CD8-positive, alpha-beta memory T cell (primary cell): ENCODE measurements at regions not wholly inside any gene's neighbourhood (a gene's known extent, or its start where the extent isn't known, plus 50 kb on each side); places are given as distances from the start of the nearest gene placed in this dataset.
"Not testable (repeated sequence)": the region's sequence is repeated elsewhere in the genome, so short reads cannot be mapped to it uniquely, and the experiment has no call there.

Experiments used
- CTCF ChIA-PET: fragments of 350-600 bp; sonication (Branson Sonifier 250); formaldehyde crosslinking; loops from one replicate; lab custom pipeline; 2021; ENCODE audit warnings: antibody characterized with exemption; lab: Charles Lee
- POLR2A ChIA-PET: fragments of 350-600 bp; sonication (Branson Sonifier 250); formaldehyde crosslinking; loops from one replicate; lab custom pipeline; 2021; ENCODE audit warnings: antibody characterized with exemption; lab: Charles Lee
- DNase-seq, 5 donors: peaks; one replicate each; pipeline versions ENCODE4 v3.0.0 to v3.0.0-alpha.2; 2020 to 2022; ENCODE audit warnings: mixed read lengths in 1 of 5
- H3K27ac ChIP-seq: one replicate; pipeline ENCODE4 v1.7.0; 2013; ENCODE audit warnings: low read depth, mild to moderate bottlenecking, low read length, moderate library complexity
- H3K27me3 ChIP-seq: 2 replicates; pipeline ENCODE4 v1.7.0; 2013; ENCODE audit warnings: low read length, mild to moderate bottlenecking; ENCODE audit not compliant: insufficient read depth, poor library complexity, severe bottlenecking
- H3K36me3 ChIP-seq: 2 replicates; pipeline ENCODE4 v1.7.0; 2013; ENCODE audit warnings: mild to moderate bottlenecking, low read length, moderate library complexity; ENCODE audit not compliant: insufficient read depth
- H3K4me1 ChIP-seq: 2 replicates; pipeline ENCODE4 v1.7.0; 2013; ENCODE audit warnings: mild to moderate bottlenecking, low read length, moderate library complexity; ENCODE audit not compliant: insufficient read depth
- H3K4me3 ChIP-seq: 2 replicates; pipeline ENCODE4 v1.7.0; 2013; ENCODE audit warnings: mild to moderate bottlenecking, low read length
- H3K9me3 ChIP-seq: 2 replicates; pipeline ENCODE4 v1.7.0; 2013; ENCODE audit warnings: mild to moderate bottlenecking, low read length
- H3K27ac Mint-ChIP-seq, 8 donors: one replicate each; pipeline ENCODE4 v1.8.0; 2020 to 2021; ENCODE audit warnings: mixed read lengths in 8 of 8, mild to moderate bottlenecking in 6 of 8, inconsistent platforms in 3 of 8, moderate library complexity in 3 of 8
- H3K27me3 Mint-ChIP-seq, 2 donors: one replicate each; pipeline ENCODE4 v1.8.0; 2020 to 2021; ENCODE audit warnings: mixed read lengths in 2 of 2, mild to moderate bottlenecking in 1 of 2, moderate library complexity in 1 of 2
- H3K36me3 Mint-ChIP-seq, 3 donors: one replicate each; pipeline ENCODE4 v1.8.0; 2020 to 2021; ENCODE audit warnings: mixed read lengths in 3 of 3, inconsistent platforms in 1 of 3, mild to moderate bottlenecking in 1 of 3
- H3K4me1 Mint-ChIP-seq, 3 donors: one replicate each; pipeline ENCODE4 v1.8.0; 2020 to 2021; ENCODE audit warnings: mixed read lengths in 3 of 3, inconsistent platforms in 1 of 3, mild to moderate bottlenecking in 1 of 3
- H3K4me3 Mint-ChIP-seq, 7 donors: one replicate each; pipeline ENCODE4 v1.8.0; 2020 to 2021; ENCODE audit warnings: mixed read lengths in 7 of 7, mild to moderate bottlenecking in 6 of 7, moderate library complexity in 4 of 7, inconsistent platforms in 2 of 7
- H3K9me3 Mint-ChIP-seq, 5 donors: one replicate each; pipeline ENCODE4 v1.8.0; 2020 to 2022; ENCODE audit warnings: mixed read lengths in 5 of 5, mild to moderate bottlenecking in 3 of 5, moderate library complexity in 2 of 5, inconsistent platforms in 1 of 5

DNA sequence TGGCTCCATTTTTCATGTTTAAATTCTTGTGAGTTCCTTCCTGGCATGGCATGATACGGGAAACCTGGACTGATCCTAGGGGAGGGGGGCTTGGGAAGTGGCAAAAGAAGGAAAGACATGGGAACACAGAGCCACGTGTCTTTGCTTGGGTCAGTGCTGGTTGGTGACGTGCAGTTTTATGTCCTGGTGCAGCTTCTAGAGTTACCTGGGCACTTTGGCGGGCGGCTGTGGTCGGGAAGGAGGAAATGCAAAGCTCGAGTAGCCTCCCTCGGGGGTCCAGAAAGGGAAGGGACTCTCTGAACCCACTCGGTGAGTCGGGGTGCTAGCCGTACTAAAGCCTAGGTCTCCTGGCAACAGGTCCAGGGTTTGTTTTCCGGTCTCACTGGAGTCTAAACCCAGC lies 94.6 kb downstream of the APOB start:
- POLR2A ChIA-PET = no interaction called here

DNA sequence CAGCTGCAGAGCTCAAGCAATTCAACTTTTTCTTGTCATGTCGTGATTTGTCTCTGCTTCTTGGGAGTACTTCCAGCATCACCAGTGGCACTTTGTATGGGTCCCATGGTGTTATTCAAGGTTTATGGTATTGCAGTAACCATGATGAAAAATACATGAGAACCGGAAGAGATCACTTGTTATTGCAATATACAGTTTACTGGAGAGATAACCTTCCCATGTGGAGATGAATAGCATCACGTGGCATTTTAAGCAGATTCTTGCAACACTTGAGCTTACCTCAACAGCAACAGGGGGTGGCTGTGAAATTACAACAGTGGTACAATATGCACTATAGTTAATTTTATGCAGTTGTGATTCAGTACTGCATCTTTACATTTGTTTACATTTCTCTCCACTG lies 97.4 kb downstream of the APOB start:
- CTCF ChIA-PET = no interaction called here
- Mint-ChIP-seq H3K9me3 (no peaks in the 10 kb centered on the region), H3K27ac (no peak overlapping the region)

More for the DNA sequence above, 94.6 kb downstream of the APOB start:
- no peak overlapping the region for H3K27ac ChIP-seq
- H3K4me1 ChIP-seq = no peaks in the 10 kb centered on the region
- Mint-ChIP-seq H3K27ac (no peak overlapping the region), H3K4me3 (no peak overlapping the region), H3K9me3 (no peaks in the 10 kb centered on the region), H3K36me3 (no peaks in the 10 kb centered on the region), H3K27me3 (peaks cover 11 to 12% of the 10 kb centered on the region in 2 donors), H3K4me1 (no peaks in the 10 kb centered on the region)
- DNase-seq = no peak
- no peaks in the 10 kb centered on the region for H3K27me3 ChIP-seq
- no peaks in the 10 kb centered on the region for H3K36me3 ChIP-seq
- H3K9me3 ChIP-seq = no peaks in the 10 kb centered on the region
- H3K4me3 ChIP-seq = no peak overlapping the region
- CTCF ChIA-PET = interaction anchor here (1.8 kb wide), 1 partner anchor 14 kb away, joined by 4 read pairs; no protein-coding TSS in a partner anchor

DNA sequence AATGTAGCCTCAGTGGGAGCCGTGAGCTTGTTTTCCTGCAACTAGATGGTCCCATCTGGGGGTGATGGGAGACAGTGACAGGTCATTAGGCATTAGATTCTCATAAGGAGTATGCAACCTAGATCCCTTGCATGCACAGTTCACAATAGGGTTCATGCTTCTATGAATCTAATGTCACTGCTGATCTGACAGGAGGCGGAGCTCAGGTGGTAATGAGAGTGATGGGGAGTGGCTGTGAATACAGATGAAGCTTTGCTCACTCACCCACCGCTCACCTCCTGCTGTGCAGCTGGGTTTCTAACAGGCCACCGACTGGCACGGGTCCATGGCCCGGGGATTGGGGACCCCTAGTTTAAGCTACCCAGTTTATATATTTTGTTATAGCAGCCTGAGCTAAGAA lies 100.2 kb downstream of the APOB start:
- not testable (repeated sequence) for H3K9me3 Mint-ChIP-seq, H3K4me1 ChIP-seq, H3K36me3 Mint-ChIP-seq

More for the DNA sequence above, 97.4 kb downstream of the APOB start:
- Mint-ChIP-seq H3K4me3 (no peak overlapping the region), H3K36me3 (no peaks in the 10 kb centered on the region), H3K27me3 (peaks cover 8 to 21% of the 10 kb centered on the region in 2 donors), H3K4me1 (no peaks in the 10 kb centered on the region)
- H3K9me3 ChIP-seq = no peaks in the 10 kb centered on the region
- H3K27ac ChIP-seq = no peak overlapping the region
- no peaks in the 10 kb centered on the region for H3K4me1 ChIP-seq
- H3K4me3 ChIP-seq = no peak overlapping the region
- DNase-seq = no peak
- POLR2A ChIA-PET = no interaction called here
- no peaks in the 10 kb centered on the region for H3K36me3 ChIP-seq
- no peaks in the 10 kb centered on the region for H3K27me3 ChIP-seq

DNA sequence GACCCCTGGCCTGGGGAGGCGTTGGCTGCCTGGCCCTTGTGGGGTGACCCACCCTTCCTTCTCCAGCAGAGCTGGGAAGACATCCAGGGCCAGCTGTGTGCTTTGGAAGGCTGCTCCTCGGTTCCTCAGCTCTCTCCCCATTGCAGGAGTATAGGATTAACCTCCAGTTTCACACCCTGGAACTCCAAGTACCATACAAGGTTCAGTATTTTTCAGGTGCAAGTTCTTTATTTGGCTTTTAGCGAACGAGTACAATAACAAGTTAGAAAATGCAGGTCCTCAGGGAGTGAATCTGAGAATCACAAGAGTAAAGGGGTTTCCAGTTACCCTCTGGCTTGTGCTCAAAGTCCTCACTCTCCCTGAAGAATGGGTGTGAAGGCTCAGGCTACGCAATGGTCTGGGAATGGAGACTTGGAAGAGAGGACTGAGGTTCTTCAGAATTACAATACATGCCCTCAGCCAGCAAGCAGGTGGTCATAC lies 101.2 kb downstream of the APOB start:
- Histone ChIP-seq H3K4me3 (no peak overlapping the region), H3K9me3 (no peaks in the 10 kb centered on the region), H3K27me3 (no peaks in the 10 kb centered on the region), H3K27ac (no peak overlapping the region), H3K36me3 (no peaks in the 10 kb centered on the region), H3K4me1 (no peaks in the 10 kb centered on the region)
- DNase-seq = no peak
- ChIA-PET POLR2A (interaction anchor here (0.6 kb wide), 1 partner anchor 259 kb away, joined by 4 read pairs; no protein-coding TSS in a partner anchor), CTCF (no interaction called here)
- Mint-ChIP-seq H3K4me1 (no peaks in the 10 kb centered on the region), H3K9me3 (no peaks in the 10 kb centered on the region), H3K4me3 (no peak overlapping the region), H3K27me3 (peaks cover 6 to 27% of the 10 kb centered on the region in 2 donors), H3K36me3 (no peaks in the 10 kb centered on the region), H3K27ac (no peak overlapping the region)

More for the DNA sequence above, 100.2 kb downstream of the APOB start:
- H3K27ac Mint-ChIP-seq, H3K27me3 ChIP-seq, H3K4me1 Mint-ChIP-seq, H3K4me3 ChIP-seq, H3K27ac ChIP-seq, H3K4me3 Mint-ChIP-seq, POLR2A ChIA-PET, H3K36me3 ChIP-seq, H3K9me3 ChIP-seq, CTCF ChIA-PET, DNase-seq: not testable (repeated sequence)
- peaks cover 6 to 26% of the 10 kb centered on the region in 2 donors for H3K27me3 Mint-ChIP-seq

DNA sequence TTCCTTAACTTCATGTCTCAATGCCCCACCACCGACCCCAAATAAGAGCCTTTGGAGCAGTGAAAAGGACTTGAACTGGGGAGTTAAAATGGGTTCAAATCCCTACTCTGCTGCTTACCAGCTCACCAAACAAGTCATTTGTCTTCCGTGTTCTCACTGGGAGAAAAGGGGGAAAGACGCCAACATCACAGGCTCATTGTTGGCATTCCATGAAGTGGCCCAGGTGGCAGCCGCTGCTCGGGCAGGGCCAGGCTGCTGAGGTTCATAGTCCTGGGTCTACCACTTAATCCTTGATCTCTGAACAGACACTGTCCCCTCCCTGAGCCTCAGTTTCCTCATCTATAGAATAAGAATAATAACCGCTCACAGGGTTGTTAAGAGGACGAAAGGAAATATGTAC lies 103.0 kb downstream of the APOB start:
- Histone ChIP-seq H3K27ac (no peak overlapping the region), H3K4me3 (no peak overlapping the region), H3K9me3 (no peaks in the 10 kb centered on the region), H3K4me1 (no peaks in the 10 kb centered on the region), H3K27me3 (no peaks in the 10 kb centered on the region), H3K36me3 (no peaks in the 10 kb centered on the region)
- no peaks in the 10 kb centered on the region for H3K4me1 Mint-ChIP-seq
- DNase-seq = no peak
- no peaks in the 10 kb centered on the region for H3K9me3 Mint-ChIP-seq
- no peaks in the 10 kb centered on the region for H3K36me3 Mint-ChIP-seq
- H3K27me3 Mint-ChIP-seq = peaks cover 6 to 38% of the 10 kb centered on the region in 2 donors
- CTCF ChIA-PET = interaction anchor here (0.8 to 0.9 kb wide), 2 partner anchors 12 to 15 kb away, joined by 3 read pairs; no protein-coding TSS in a partner anchor
- POLR2A ChIA-PET = no interaction called here
- no peak overlapping the region for H3K27ac Mint-ChIP-seq
- no peak overlapping the region for H3K4me3 Mint-ChIP-seq

DNA sequence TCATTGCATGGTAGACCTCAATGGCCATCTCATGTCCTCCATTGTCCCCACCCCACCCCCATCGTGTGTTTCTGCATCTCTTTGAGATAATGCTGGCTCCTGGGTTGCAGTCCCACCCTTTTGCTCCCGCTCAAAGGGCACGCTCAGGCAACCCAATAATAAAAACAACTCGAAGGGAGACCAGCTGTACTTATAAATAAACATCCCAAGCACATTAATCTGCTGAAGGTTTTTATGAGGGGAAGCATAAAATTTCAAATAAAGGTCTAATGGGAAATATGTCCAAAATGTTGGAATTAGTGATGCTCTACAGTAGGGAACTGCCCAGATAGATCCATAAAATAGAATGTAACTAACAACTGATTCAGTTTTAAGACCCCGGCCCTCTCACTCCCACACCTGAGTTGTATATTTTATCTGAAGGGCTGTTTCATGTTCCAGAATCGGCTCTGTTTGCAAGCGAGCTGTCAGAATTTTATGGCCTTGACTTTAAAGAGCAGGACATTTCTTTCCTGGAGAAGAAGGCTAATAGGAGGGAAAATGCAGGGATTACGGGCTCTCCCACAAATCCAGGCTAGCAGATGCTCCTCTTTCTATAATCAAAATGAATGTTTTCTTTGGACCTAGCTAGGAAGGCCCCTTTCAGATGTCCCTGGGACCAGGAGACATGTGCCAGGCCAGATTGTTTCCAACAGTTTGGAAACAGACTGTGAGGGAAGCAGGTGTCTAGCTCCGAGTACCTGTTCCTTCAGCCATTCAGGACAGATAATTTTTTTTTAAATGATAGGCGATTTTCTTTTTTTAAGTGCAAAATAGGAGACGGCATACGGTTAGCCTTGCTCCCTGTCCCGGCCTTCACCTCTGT lies 103.7 kb downstream of the APOB start:
- DNase-seq = no peak
- Histone ChIP-seq H3K9me3 (no peaks in the 10 kb centered on the region), H3K36me3 (no peaks in the 10 kb centered on the region), H3K27me3 (no peaks in the 10 kb centered on the region), H3K4me3 (no peak overlapping the region), H3K4me1 (no peaks in the 10 kb centered on the region), H3K27ac (no peak overlapping the region)
- ChIA-PET POLR2A (no interaction called here), CTCF (interaction anchor here (0.8 to 0.9 kb wide), 2 partner anchors 12 to 16 kb away, joined by 3 read pairs; no protein-coding TSS in a partner anchor)
- H3K36me3 Mint-ChIP-seq = no peaks in the 10 kb centered on the region
- peaks cover 4 to 38% of the 10 kb centered on the region in 2 donors for H3K27me3 Mint-ChIP-seq
- H3K4me3 Mint-ChIP-seq = no peak overlapping the region
- no peaks in the 10 kb centered on the region for H3K9me3 Mint-ChIP-seq
- H3K4me1 Mint-ChIP-seq = no peaks in the 10 kb centered on the region
- H3K27ac Mint-ChIP-seq = no peak overlapping the region

DNA sequence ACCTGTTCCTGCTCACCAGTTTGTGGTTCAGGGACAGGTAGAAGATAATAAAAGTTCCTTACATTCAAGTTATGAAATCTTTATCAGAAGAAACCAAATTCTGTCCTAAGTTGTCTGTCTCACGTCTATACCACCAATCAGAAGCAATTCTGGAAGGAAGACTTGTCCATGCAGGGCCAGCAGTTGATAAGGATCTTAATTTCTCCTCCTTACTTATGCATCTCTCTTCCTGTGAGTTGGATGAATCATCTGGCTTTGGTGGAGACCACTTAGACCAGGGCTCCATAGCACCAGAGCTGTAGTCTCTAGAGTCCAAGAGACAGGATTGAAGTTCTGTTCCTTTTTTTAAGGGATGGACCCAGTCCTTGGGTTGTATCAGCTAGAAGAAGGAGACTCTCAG lies 106.5 kb downstream of the APOB start:
- no peaks in the 10 kb centered on the region for H3K4me1 ChIP-seq
- ChIA-PET CTCF (interaction anchor here (0.7 kb wide), 1 partner anchor 27 kb away, joined by 3 read pairs; no protein-coding TSS in a partner anchor), POLR2A (no interaction called here)
- H3K27me3 ChIP-seq = no peaks in the 10 kb centered on the region
- Mint-ChIP-seq H3K27me3 (peaks cover 5 to 36% of the 10 kb centered on the region in 2 donors), H3K27ac (no peak overlapping the region), H3K4me1 (no peaks in the 10 kb centered on the region), H3K9me3 (no peaks in the 10 kb centered on the region), H3K36me3 (no peaks in the 10 kb centered on the region), H3K4me3 (no peak overlapping the region)
- H3K27ac ChIP-seq = no peak overlapping the region
- H3K4me3 ChIP-seq = no peak overlapping the region
- no peaks in the 10 kb centered on the region for H3K36me3 ChIP-seq
- no peaks in the 10 kb centered on the region for H3K9me3 ChIP-seq
- no peak for DNase-seq

DNA sequence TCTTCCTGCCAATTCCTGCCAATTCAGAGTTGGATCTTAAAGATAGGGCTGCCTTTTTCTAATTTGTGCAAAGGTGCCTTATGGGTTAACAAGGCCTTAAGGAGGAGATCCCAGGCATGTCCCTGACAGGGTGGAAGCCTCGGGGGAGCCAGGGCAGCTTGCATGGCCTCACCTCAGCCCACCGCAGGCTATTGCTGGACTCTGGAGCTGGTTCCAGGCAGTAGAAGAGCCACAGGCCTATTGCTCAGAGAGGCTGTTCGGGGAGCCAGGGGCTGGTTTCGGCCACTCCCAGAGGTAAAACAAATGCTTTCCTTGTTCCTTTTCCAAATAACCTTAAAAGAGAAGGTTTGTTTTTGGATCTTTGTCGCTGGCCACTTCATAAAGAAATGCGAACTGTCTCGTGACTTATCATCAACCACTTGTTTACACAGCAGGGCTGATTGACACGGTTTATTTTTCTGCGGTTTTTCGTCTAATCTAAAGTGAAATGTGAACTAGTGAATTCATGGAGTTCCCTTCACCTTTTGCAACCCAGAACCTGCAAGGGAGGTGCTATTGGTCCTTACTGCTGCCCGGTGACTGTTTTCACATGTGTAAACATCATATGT lies 108.6 kb downstream of the APOB start:
- no peaks in the 10 kb centered on the region for H3K9me3 Mint-ChIP-seq
- no peak overlapping the region for H3K4me3 Mint-ChIP-seq
- Histone ChIP-seq H3K27me3 (no peaks in the 10 kb centered on the region), H3K27ac (no peak overlapping the region), H3K36me3 (no peaks in the 10 kb centered on the region), H3K4me1 (no peaks in the 10 kb centered on the region), H3K9me3 (no peaks in the 10 kb centered on the region), H3K4me3 (no peak overlapping the region)
- POLR2A ChIA-PET = no interaction called here
- no peaks in the 10 kb centered on the region for H3K36me3 Mint-ChIP-seq
- H3K27ac Mint-ChIP-seq = no peak overlapping the region
- no peak for DNase-seq
- no peaks in the 10 kb centered on the region for H3K4me1 Mint-ChIP-seq
- peaks cover 2 to 25% of the 10 kb centered on the region in 2 donors for H3K27me3 Mint-ChIP-seq
- CTCF ChIA-PET = no interaction called here
